ENCODE measurements at regions not wholly inside any gene's neighbourhood (a gene's known extent, or its start where the extent isn't known, plus 50 kb on each side); places are given as distances from the start of the nearest gene placed in this dataset.
"Not testable (repeated sequence)": the region's sequence is repeated elsewhere in the genome, so short reads cannot be mapped to it uniquely, and the experiment has no call there.

- Histone ChIP-seq H3K4me3 (ENCODE audit: low read depth in 1 of 3, low read length in 3 of 3) (no peak overlapping the region), H3K36me3 (ENCODE audit: control insufficient read depth in 3 of 3, insufficient read depth in 2 of 3, low read depth in 1 of 3, low read length in 3 of 3) (no peaks in the 10 kb centered on the region), H3K4me1 (ENCODE audit: control insufficient read depth in 3 of 3, insufficient read depth in 2 of 3, low read depth in 1 of 3, low read length in 2 of 3) (no peaks in the 10 kb centered on the region), H3K9me3 (ENCODE audit: control insufficient read depth in 2 of 2, insufficient read depth in 1 of 2, low read depth in 1 of 2, low read length in 1 of 2) (peaks cover 0 to 2% of the 10 kb centered on the region in 2 donors), H3K27me3 (ENCODE audit: control insufficient read depth in 3 of 3, insufficient read depth in 3 of 3, low read length in 3 of 3) (no peaks in the 10 kb centered on the region), H3K27ac (ENCODE audit: low read depth in 1 of 3, low read length in 2 of 3) (no peak overlapping the region)
- FAIRE-seq (no peak), DNase-seq (no peak)
- 60 to 61% (median 60%) methylated on average over 2 of the region's 2 CpGs for WGBS, 3 donors
Observed at GRCh38 chr15:47897525-47897924, 180.2 kb downstream of the SEMA6D start.

- no peak for DNase-seq
- H3K27ac ChIP-seq (ENCODE audit: low read depth in 1 of 3, low read length in 2 of 3) = no peak overlapping the region
- 84 to 88% (median 88%) methylated on average over 1 of the region's 1 CpG for whole genome bisulfite sequencing, 3 donors
- no peak overlapping the region for H3K4me3 ChIP-seq (ENCODE audit: low read depth in 1 of 3, low read length in 3 of 3)
- FAIRE-seq = no peak
- H3K4me1 ChIP-seq (ENCODE audit: control insufficient read depth in 3 of 3, insufficient read depth in 2 of 3, low read depth in 1 of 3, low read length in 2 of 3) = no peaks in the 10 kb centered on the region
- H3K36me3 ChIP-seq (ENCODE audit: control insufficient read depth in 3 of 3, insufficient read depth in 2 of 3, low read depth in 1 of 3, low read length in 3 of 3) = no peaks in the 10 kb centered on the region
- peaks cover 0 to 17% of the 10 kb centered on the region in 2 donors for H3K9me3 ChIP-seq (ENCODE audit: control insufficient read depth in 2 of 2, insufficient read depth in 1 of 2, low read depth in 1 of 2, low read length in 1 of 2)
- H3K27me3 ChIP-seq (ENCODE audit: control insufficient read depth in 3 of 3, insufficient read depth in 3 of 3, low read length in 3 of 3) = no peaks in the 10 kb centered on the region
Observed at GRCh38 chr15:47900751-47901150, 183.4 kb downstream of the SEMA6D start.

- no peak for FAIRE-seq
- Histone ChIP-seq H3K27me3 (ENCODE audit: control insufficient read depth in 3 of 3, insufficient read depth in 3 of 3, low read length in 3 of 3) (no peaks in the 10 kb centered on the region), H3K4me1 (ENCODE audit: control insufficient read depth in 3 of 3, insufficient read depth in 2 of 3, low read depth in 1 of 3, low read length in 2 of 3) (no peaks in the 10 kb centered on the region)
Observed at GRCh38 chr15:47903368-47903767, 186.1 kb downstream of the SEMA6D start.

GRCh38 chr15:47908486-47908885 lies 191.2 kb downstream of the SEMA6D start:
- Histone ChIP-seq H3K4me3 (ENCODE audit: low read depth in 1 of 3, low read length in 3 of 3) (no peak overlapping the region), H3K36me3 (ENCODE audit: control insufficient read depth in 3 of 3, insufficient read depth in 2 of 3, low read depth in 1 of 3, low read length in 3 of 3) (no peaks in the 10 kb centered on the region), H3K27ac (ENCODE audit: low read depth in 1 of 3, low read length in 2 of 3) (no peak overlapping the region), H3K9me3 (ENCODE audit: control insufficient read depth in 2 of 2, insufficient read depth in 1 of 2, low read depth in 1 of 2, low read length in 1 of 2) (peaks cover 0 to 7% of the 10 kb centered on the region in 2 donors), H3K4me1 (ENCODE audit: control insufficient read depth in 3 of 3, insufficient read depth in 2 of 3, low read depth in 1 of 3, low read length in 2 of 3) (no peaks in the 10 kb centered on the region), H3K27me3 (ENCODE audit: control insufficient read depth in 3 of 3, insufficient read depth in 3 of 3, low read length in 3 of 3) (no peaks in the 10 kb centered on the region)
- WGBS, 3 donors = 71 to 85% (median 78%) methylated on average over 1 of the region's 1 CpG
- DNase-seq (no peak), FAIRE-seq (no peak)

More at GRCh38 chr15:47903368-47903767, 186.1 kb downstream of the SEMA6D start:
- Histone ChIP-seq H3K4me3 (ENCODE audit: low read depth in 1 of 3, low read length in 3 of 3) (no peak overlapping the region), H3K36me3 (ENCODE audit: control insufficient read depth in 3 of 3, insufficient read depth in 2 of 3, low read depth in 1 of 3, low read length in 3 of 3) (no peaks in the 10 kb centered on the region), H3K9me3 (ENCODE audit: control insufficient read depth in 2 of 2, insufficient read depth in 1 of 2, low read depth in 1 of 2, low read length in 1 of 2) (peaks cover 0 to 17% of the 10 kb centered on the region in 2 donors), H3K27ac (ENCODE audit: low read depth in 1 of 3, low read length in 2 of 3) (no peak overlapping the region)
- DNase-seq = no peak

GRCh38 chr15:47908950-47909670 lies 191.8 kb downstream of the SEMA6D start:
- Histone ChIP-seq H3K27me3 (ENCODE audit: control insufficient read depth in 3 of 3, insufficient read depth in 3 of 3, low read length in 3 of 3) (no peaks in the 10 kb centered on the region), H3K27ac (ENCODE audit: low read depth in 1 of 3, low read length in 2 of 3) (no peak overlapping the region), H3K9me3 (ENCODE audit: control insufficient read depth in 2 of 2, insufficient read depth in 1 of 2, low read depth in 1 of 2, low read length in 1 of 2) (peaks cover 0 to 7% of the 10 kb centered on the region in 2 donors), H3K4me3 (ENCODE audit: low read depth in 1 of 3, low read length in 3 of 3) (no peak overlapping the region), H3K4me1 (ENCODE audit: control insufficient read depth in 3 of 3, insufficient read depth in 2 of 3, low read depth in 1 of 3, low read length in 2 of 3) (no peaks in the 10 kb centered on the region), H3K36me3 (ENCODE audit: control insufficient read depth in 3 of 3, insufficient read depth in 2 of 3, low read depth in 1 of 3, low read length in 3 of 3) (no peaks in the 10 kb centered on the region)
- no peak for FAIRE-seq
- no peak for DNase-seq
- 17 to 64% (median 44%) methylated on average over 4 of the region's 4 CpGs for WGBS, 3 donors

- H3K9me3 ChIP-seq (ENCODE audit: control insufficient read depth in 2 of 2, insufficient read depth in 1 of 2, low read depth in 1 of 2, low read length in 1 of 2); H3K4me1 ChIP-seq (ENCODE audit: control insufficient read depth in 3 of 3, insufficient read depth in 2 of 3, low read depth in 1 of 3, low read length in 2 of 3); FAIRE-seq; H3K27me3 ChIP-seq (ENCODE audit: control insufficient read depth in 3 of 3, insufficient read depth in 3 of 3, low read length in 3 of 3); H3K4me3 ChIP-seq (ENCODE audit: low read depth in 1 of 3, low read length in 3 of 3); H3K27ac ChIP-seq (ENCODE audit: low read depth in 1 of 3, low read length in 2 of 3); H3K36me3 ChIP-seq (ENCODE audit: control insufficient read depth in 3 of 3, insufficient read depth in 2 of 3, low read depth in 1 of 3, low read length in 3 of 3): not testable (repeated sequence)
- 77 to 96% (median 95%) methylated on average over 6 of the region's 6 CpGs for WGBS, 3 donors
- DNase-seq = peak in 1 of 2 donors; percentile 6
Observed at GRCh38 chr15:47912910-47913309, 195.6 kb downstream of the SEMA6D start.

GRCh38 chr15:47917881-47918280 lies 200.6 kb downstream of the SEMA6D start:
- WGBS, 3 donors = 80 to 88% (median 87%) methylated on average over 1 of the region's 1 CpG
- no peak overlapping the region for H3K4me3 ChIP-seq (ENCODE audit: low read depth in 1 of 3, low read length in 3 of 3)
- no peaks in the 10 kb centered on the region for H3K4me1 ChIP-seq (ENCODE audit: control insufficient read depth in 3 of 3, insufficient read depth in 2 of 3, low read depth in 1 of 3, low read length in 2 of 3)
- DNase-seq (no peak), FAIRE-seq (no peak)
- H3K27ac ChIP-seq (ENCODE audit: low read depth in 1 of 3, low read length in 2 of 3) = no peak overlapping the region
- H3K9me3 ChIP-seq (ENCODE audit: control insufficient read depth in 2 of 2, insufficient read depth in 1 of 2, low read depth in 1 of 2, low read length in 1 of 2) = no peaks in the 10 kb centered on the region
- no peaks in the 10 kb centered on the region for H3K36me3 ChIP-seq (ENCODE audit: control insufficient read depth in 3 of 3, insufficient read depth in 2 of 3, low read depth in 1 of 3, low read length in 3 of 3)
- H3K27me3 ChIP-seq (ENCODE audit: control insufficient read depth in 3 of 3, insufficient read depth in 3 of 3, low read length in 3 of 3) = peaks cover 0 to 9% (median 0%) of the 10 kb centered on the region in 3 donors

- DNase-seq (no peak), FAIRE-seq (no peak)
- Histone ChIP-seq H3K27me3 (ENCODE audit: control insufficient read depth in 3 of 3, insufficient read depth in 3 of 3, low read length in 3 of 3) (peaks cover 0 to 9% (median 0%) of the 10 kb centered on the region in 3 donors), H3K4me1 (ENCODE audit: control insufficient read depth in 3 of 3, insufficient read depth in 2 of 3, low read depth in 1 of 3, low read length in 2 of 3) (no peaks in the 10 kb centered on the region), H3K9me3 (ENCODE audit: control insufficient read depth in 2 of 2, insufficient read depth in 1 of 2, low read depth in 1 of 2, low read length in 1 of 2) (no peaks in the 10 kb centered on the region), H3K4me3 (ENCODE audit: low read depth in 1 of 3, low read length in 3 of 3) (no peak overlapping the region), H3K27ac (ENCODE audit: low read depth in 1 of 3, low read length in 2 of 3) (no peak overlapping the region), H3K36me3 (ENCODE audit: control insufficient read depth in 3 of 3, insufficient read depth in 2 of 3, low read depth in 1 of 3, low read length in 3 of 3) (no peaks in the 10 kb centered on the region)
- 72 to 81% (median 78%) methylated on average over 3 of the region's 3 CpGs for WGBS, 3 donors
Observed at GRCh38 chr15:47918877-47919276, 201.6 kb downstream of the SEMA6D start.

GRCh38 chr15:47924381-47924780 lies 196.4 kb upstream of the SLC24A5 start:
- WGBS, 3 donors = 69 to 92% (median 83%) methylated on average over 4 of the region's 4 CpGs
- no peaks in the 10 kb centered on the region for H3K4me1 ChIP-seq (ENCODE audit: control insufficient read depth in 3 of 3, insufficient read depth in 2 of 3, low read depth in 1 of 3, low read length in 2 of 3)
- H3K4me3 ChIP-seq (ENCODE audit: low read depth in 1 of 3, low read length in 3 of 3) = no peak overlapping the region
- no peak overlapping the region for H3K27ac ChIP-seq (ENCODE audit: low read depth in 1 of 3, low read length in 2 of 3)
- H3K27me3 ChIP-seq (ENCODE audit: control insufficient read depth in 3 of 3, insufficient read depth in 3 of 3, low read length in 3 of 3) = peaks cover 0 to 2% (median 0%) of the 10 kb centered on the region in 3 donors
- DNase-seq (no peak), FAIRE-seq (no peak)
- H3K36me3 ChIP-seq (ENCODE audit: control insufficient read depth in 3 of 3, insufficient read depth in 2 of 3, low read depth in 1 of 3, low read length in 3 of 3) = no peaks in the 10 kb centered on the region
- H3K9me3 ChIP-seq (ENCODE audit: control insufficient read depth in 2 of 2, insufficient read depth in 1 of 2, low read depth in 1 of 2, low read length in 1 of 2) = no peaks in the 10 kb centered on the region

All from small intestine (tissue), 7 donors.